Liver (tissue), 8 donors: ENCODE measurements at regions not wholly inside any gene's neighbourhood (a gene's known extent, or its start where the extent isn't known, plus 50 kb on each side); places are given as distances from the start of the nearest gene placed in this dataset.

Source experiments
- DNase-seq: peaks from one replicate; pipeline ENCODE4 v3.0.0-alpha.2; 2017; ENCODE audit warnings: low spot score
- H3K27ac ChIP-seq, 2 donors: one replicate each; pipeline ENCODE4 v1.7.0; 2013; ENCODE audit warnings: inconsistent platforms in 2 of 2, low read length in 2 of 2, control low read depth in 1 of 2, low read depth in 1 of 2, mild to moderate bottlenecking in 1 of 2
- H3K27me3 ChIP-seq, 4 donors: one replicate each; pipeline versions ENCODE4 v1.6.1 to v1.7.0; 2013; ENCODE audit warnings: low read length in 3 of 4, inconsistent platforms in 1 of 4, mild to moderate bottlenecking in 1 of 4, moderate library complexity in 1 of 4; ENCODE audit not compliant: control insufficient read depth in 4 of 4, insufficient read depth in 4 of 4
- H3K36me3 ChIP-seq, 4 donors: one replicate each; pipeline versions ENCODE4 v1.6.1 to v1.7.0; 2013; ENCODE audit warnings: low read length in 3 of 4, mild to moderate bottlenecking in 3 of 4, low read depth in 1 of 4, moderate library complexity in 1 of 4; ENCODE audit not compliant: control insufficient read depth in 4 of 4, insufficient read depth in 3 of 4
- H3K4me1 ChIP-seq, 4 donors: one replicate each; pipeline versions ENCODE4 v1.6.1 to v1.7.0; 2013; ENCODE audit warnings: low read length in 3 of 4, mild to moderate bottlenecking in 3 of 4, moderate library complexity in 1 of 4; ENCODE audit not compliant: control insufficient read depth in 4 of 4, insufficient read depth in 4 of 4
- H3K4me3 ChIP-seq, 3 donors: one replicate each; pipeline versions ENCODE4 v1.6.1 to v1.7.0; 2013; ENCODE audit warnings: low read length in 3 of 3, control low read depth in 1 of 3, low read depth in 1 of 3, mild to moderate bottlenecking in 1 of 3
- H3K9ac ChIP-seq, 2 donors: one replicate each; pipeline ENCODE4 v1.7.0; 2013; ENCODE audit warnings: low read length in 2 of 2, mild to moderate bottlenecking in 2 of 2, moderate library complexity in 2 of 2, control low read depth in 1 of 2, low read depth in 1 of 2
- H3K9me3 ChIP-seq, 4 donors: one replicate each; pipeline versions ENCODE4 v1.6.1 to v1.7.0; 2013; ENCODE audit warnings: low read length in 3 of 4; ENCODE audit not compliant: control insufficient read depth in 4 of 4
- FOXA1 ChIP-seq: IDR thresholded peaks from 2 replicates; pipeline ENCODE4 v1.6.1; 2016; ENCODE audit warnings: antibody characterized with exemption
- FOXA2 ChIP-seq: IDR thresholded peaks from 2 replicates; pipeline ENCODE4 v1.6.1; 2016; ENCODE audit warnings: antibody characterized with exemption
- GABPA ChIP-seq, 2 donors: IDR thresholded peaks in 1 of 2; conservative IDR thresholded peaks in 1 of 2; 2 replicates each; pipeline ENCODE4 v1.6.1; 2016; ENCODE audit warnings: antibody characterized with exemption in 2 of 2, mild to moderate bottlenecking in 1 of 2, moderate library complexity in 1 of 2
- HNF4A ChIP-seq, 2 donors: conservative IDR thresholded peaks; 2 replicates each; pipeline ENCODE4 v1.6.1; 2016; ENCODE audit warnings: antibody characterized with exemption in 2 of 2, mild to moderate bottlenecking in 2 of 2
- HNF4G ChIP-seq: IDR thresholded peaks from 2 replicates; pipeline ENCODE4 v1.6.1; 2016; ENCODE audit warnings: antibody characterized with exemption
- JUND ChIP-seq, 2 donors: IDR thresholded peaks; 2 replicates each; pipeline ENCODE4 v1.6.1; 2016; ENCODE audit warnings: antibody characterized with exemption in 2 of 2
- NR2F2 ChIP-seq: IDR thresholded peaks from 2 replicates; pipeline ENCODE4 v1.6.1; 2016; ENCODE audit warnings: antibody characterized with exemption
- RAD21 ChIP-seq, 2 donors: IDR thresholded peaks; 2 replicates each; pipeline ENCODE4 v1.6.1; 2016; ENCODE audit warnings: antibody characterized with exemption in 2 of 2, mild to moderate bottlenecking in 2 of 2
- RXRA ChIP-seq, 2 donors: IDR thresholded peaks; 2 replicates each; pipeline ENCODE4 v1.6.1; 2017 to 2018; ENCODE audit warnings: antibody characterized with exemption in 2 of 2, mild to moderate bottlenecking in 1 of 2
- SP1 ChIP-seq: IDR thresholded peaks from 2 replicates; pipeline ENCODE4 v1.6.1; 2018; ENCODE audit warnings: antibody characterized with exemption, mild to moderate bottlenecking
- TAF1 ChIP-seq: conservative IDR thresholded peaks from 2 replicates; pipeline ENCODE4 v1.6.1; 2016; ENCODE audit warnings: antibody characterized with exemption, mild to moderate bottlenecking
- YY1 ChIP-seq: IDR thresholded peaks from 2 replicates; pipeline ENCODE4 v1.6.1; 2016; ENCODE audit warnings: antibody characterized with exemption, mild to moderate bottlenecking
- WGBS: extraction: QIAGEN DNeasy Blood & Tissue Kit; methylation state at CpG from one replicate; pipeline ENCODE4 v1.1.7; 2013; 5-methylcytosine and 5-hydroxymethylcytosine counted together
- TF ChIP-seq, protein P1 (sequence below): fragments of 150-350 bp; IDR thresholded peaks from 2 replicates; pipeline ENCODE4 v1.5.1; 2017; ENCODE audit warnings: improper control_type of control experiment, low read depth, low read length; ENCODE audit not compliant: missing input control
- TF ChIP-seq, protein P2 (sequence below): IDR thresholded peaks from 2 replicates; pipeline ENCODE4 v1.6.1; 2016; ENCODE audit warnings: antibody characterized with exemption
- TF ChIP-seq, protein P3 (sequence below): IDR thresholded peaks from 2 replicates; pipeline ENCODE4 v1.6.1; 2016; ENCODE audit warnings: antibody characterized with exemption
- TF ChIP-seq, protein P4 (sequence below): IDR thresholded peaks from 2 replicates; pipeline ENCODE4 v1.6.1; 2016; ENCODE audit warnings: antibody characterized with exemption
- donor health status: healthy.
- donor health status: healthy.
- donor health status: healthy.
- donor health status: healthy.
- donor health status: healthy.

GRCh38 chr3:72537448-72537847, 310.8 kb downstream of the SHQ1 start (continued):
- TF ChIP-seq, protein P1, sequence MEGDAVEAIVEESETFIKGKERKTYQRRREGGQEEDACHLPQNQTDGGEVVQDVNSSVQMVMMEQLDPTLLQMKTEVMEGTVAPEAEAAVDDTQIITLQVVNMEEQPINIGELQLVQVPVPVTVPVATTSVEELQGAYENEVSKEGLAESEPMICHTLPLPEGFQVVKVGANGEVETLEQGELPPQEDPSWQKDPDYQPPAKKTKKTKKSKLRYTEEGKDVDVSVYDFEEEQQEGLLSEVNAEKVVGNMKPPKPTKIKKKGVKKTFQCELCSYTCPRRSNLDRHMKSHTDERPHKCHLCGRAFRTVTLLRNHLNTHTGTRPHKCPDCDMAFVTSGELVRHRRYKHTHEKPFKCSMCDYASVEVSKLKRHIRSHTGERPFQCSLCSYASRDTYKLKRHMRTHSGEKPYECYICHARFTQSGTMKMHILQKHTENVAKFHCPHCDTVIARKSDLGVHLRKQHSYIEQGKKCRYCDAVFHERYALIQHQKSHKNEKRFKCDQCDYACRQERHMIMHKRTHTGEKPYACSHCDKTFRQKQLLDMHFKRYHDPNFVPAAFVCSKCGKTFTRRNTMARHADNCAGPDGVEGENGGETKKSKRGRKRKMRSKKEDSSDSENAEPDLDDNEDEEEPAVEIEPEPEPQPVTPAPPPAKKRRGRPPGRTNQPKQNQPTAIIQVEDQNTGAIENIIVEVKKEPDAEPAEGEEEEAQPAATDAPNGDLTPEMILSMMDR = no peak
- TF ChIP-seq HNF4A (conservative IDR thresholded peaks at IDR 0.05) = no peak
- no peak for TF ChIP-seq TAF1
- TF ChIP-seq, protein P2, sequence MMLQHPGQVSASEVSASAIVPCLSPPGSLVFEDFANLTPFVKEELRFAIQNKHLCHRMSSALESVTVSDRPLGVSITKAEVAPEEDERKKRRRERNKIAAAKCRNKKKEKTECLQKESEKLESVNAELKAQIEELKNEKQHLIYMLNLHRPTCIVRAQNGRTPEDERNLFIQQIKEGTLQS = no peak

DNA sequence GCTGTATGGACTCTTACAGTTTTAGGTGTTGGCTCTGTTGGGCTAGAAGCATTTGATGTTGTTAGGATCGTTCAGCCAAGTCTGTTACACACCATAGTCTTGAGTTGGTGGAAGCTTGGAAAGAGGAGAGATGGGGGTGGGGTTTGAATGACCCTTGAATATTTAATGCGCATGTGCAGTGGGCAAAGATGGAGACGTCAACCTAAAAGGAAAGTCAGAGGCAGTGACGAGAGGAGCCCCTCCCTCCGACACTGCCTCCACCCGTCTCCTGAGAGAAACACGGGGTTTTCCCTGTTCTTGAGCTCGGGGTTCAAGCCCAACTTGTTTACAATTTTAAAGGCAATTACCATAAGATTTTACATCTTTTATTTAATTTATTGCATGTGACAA, 311.4 kb downstream of the SHQ1 start:
- Histone ChIP-seq H3K27me3 (no peaks in the 10 kb centered on the region), H3K9ac (no peak overlapping the region), H3K4me1 (no peaks in the 10 kb centered on the region), H3K36me3 (no peaks in the 10 kb centered on the region), H3K9me3 (no peaks in the 10 kb centered on the region), H3K27ac (no peak overlapping the region), H3K4me3 (no peak overlapping the region)
- TF ChIP-seq GABPA (IDR thresholded peaks at IDR 0.05 in 1 of 2, conservative IDR thresholded peaks at IDR 0.05 in 1 of 2) = no peak
- TF ChIP-seq, protein P3, sequence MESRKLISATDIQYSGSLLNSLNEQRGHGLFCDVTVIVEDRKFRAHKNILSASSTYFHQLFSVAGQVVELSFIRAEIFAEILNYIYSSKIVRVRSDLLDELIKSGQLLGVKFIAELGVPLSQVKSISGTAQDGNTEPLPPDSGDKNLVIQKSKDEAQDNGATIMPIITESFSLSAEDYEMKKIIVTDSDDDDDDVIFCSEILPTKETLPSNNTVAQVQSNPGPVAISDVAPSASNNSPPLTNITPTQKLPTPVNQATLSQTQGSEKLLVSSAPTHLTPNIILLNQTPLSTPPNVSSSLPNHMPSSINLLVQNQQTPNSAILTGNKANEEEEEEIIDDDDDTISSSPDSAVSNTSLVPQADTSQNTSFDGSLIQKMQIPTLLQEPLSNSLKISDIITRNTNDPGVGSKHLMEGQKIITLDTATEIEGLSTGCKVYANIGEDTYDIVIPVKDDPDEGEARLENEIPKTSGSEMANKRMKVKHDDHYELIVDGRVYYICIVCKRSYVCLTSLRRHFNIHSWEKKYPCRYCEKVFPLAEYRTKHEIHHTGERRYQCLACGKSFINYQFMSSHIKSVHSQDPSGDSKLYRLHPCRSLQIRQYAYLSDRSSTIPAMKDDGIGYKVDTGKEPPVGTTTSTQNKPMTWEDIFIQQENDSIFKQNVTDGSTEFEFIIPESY = no peak
- TF ChIP-seq, protein P4, sequence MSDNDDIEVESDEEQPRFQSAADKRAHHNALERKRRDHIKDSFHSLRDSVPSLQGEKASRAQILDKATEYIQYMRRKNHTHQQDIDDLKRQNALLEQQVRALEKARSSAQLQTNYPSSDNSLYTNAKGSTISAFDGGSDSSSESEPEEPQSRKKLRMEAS = no peak
- TF ChIP-seq RXRA (IDR thresholded peaks at IDR 0.05) = no peak
- TF ChIP-seq SP1 = no peak
- TF ChIP-seq FOXA2 = no peak
- TF ChIP-seq TAF1 = no peak
- TF ChIP-seq HNF4G = no peak
- TF ChIP-seq HNF4A (conservative IDR thresholded peaks at IDR 0.05) = no peak
- no peak for TF ChIP-seq JUND (IDR thresholded peaks at IDR 0.05)
- TF ChIP-seq RAD21 (IDR thresholded peaks at IDR 0.05) = no peak
- TF ChIP-seq, protein P1 = no peak
- no peak for TF ChIP-seq YY1
- 94% methylated on average over 8 of the region's 8 CpGs for WGBS
- DNase-seq = no peak

DNA sequence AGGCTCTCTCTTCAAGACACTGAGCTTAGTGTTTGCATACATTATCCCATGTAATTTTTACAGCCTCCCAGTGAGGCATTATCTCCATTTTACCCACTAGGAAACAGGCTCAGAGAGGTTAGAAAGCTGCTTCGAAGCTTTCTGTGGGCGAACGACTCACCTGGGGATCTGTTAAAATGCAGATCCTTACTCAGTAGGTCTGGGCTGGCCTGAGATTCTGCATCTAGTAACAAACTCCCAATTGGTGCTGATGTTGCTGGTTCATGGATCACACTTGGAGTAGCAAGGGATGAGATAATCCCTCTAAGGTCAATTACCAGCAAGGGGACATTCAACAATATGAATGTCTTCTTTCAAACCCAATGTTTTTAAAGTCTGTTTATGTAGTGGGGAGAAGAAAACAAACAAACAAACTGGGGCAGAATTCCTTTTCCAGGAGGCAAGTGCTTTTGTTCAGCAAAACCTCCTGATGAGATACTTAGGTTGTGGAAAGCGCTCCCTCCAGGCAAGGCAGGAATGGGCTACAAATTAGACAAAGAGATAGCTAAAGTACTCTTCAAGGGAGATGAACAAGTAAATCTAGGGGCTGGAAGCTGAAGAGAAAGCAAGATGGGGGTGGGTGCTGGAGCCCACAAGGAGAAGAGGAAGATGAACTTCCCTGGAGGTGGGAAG, 311.9 kb downstream of the SHQ1 start:
- Histone ChIP-seq H3K9me3 (no peaks in the 10 kb centered on the region), H3K9ac (no peak overlapping the region), H3K27me3 (no peaks in the 10 kb centered on the region), H3K4me1 (no peaks in the 10 kb centered on the region), H3K27ac (no peak overlapping the region), H3K36me3 (no peaks in the 10 kb centered on the region), H3K4me3 (no peak overlapping the region)
- no peak for DNase-seq
- WGBS = 98% methylated on average over 4 of the region's 4 CpGs
- no peak for TF ChIP-seq YY1
- no peak for TF ChIP-seq FOXA2
- TF ChIP-seq, protein P4 = no peak
- TF ChIP-seq, protein P2 = no peak
- TF ChIP-seq HNF4G = no peak
- no peak for TF ChIP-seq FOXA1
- no peak for TF ChIP-seq NR2F2
- no peak for TF ChIP-seq RXRA (IDR thresholded peaks at IDR 0.05)
- no peak for TF ChIP-seq SP1
